SK-N-SH (cell line): ENCODE measurements at regions not wholly inside any gene's neighbourhood (a gene's known extent, or its start where the extent isn't known, plus 50 kb on each side); places are given as distances from the start of the nearest gene placed in this dataset.

ENCODE experiments used
- CTCF ChIA-PET: fragments of 300-600, 350-600 bp; formaldehyde crosslinking; extraction: SDS; loops from one replicate; lab custom pipeline; 2021; lab: Yijun Ruan, JAX
- POLR2A ChIA-PET: fragments of 350-600 bp; sonication (Branson Sonifier 250); formaldehyde crosslinking; extraction: SDS; loops from one replicate; lab custom pipeline; 2020; ENCODE audit warnings: antibody characterized with exemption, inconsistent platforms; lab: Yijun Ruan, JAX
- DNase-seq: peaks from one replicate; pipeline ENCODE4 v3.0.0; 2012
- H2AFZ ChIP-seq: fragments of 200-600 bp; sonication (generic); 2 replicates; pipeline ENCODE4 v1.8.1; 2016; ENCODE audit warnings: antibody characterized with exemption, mild to moderate bottlenecking, low read depth
- H3F3A ChIP-seq: fragments of 200-600 bp; sonication (generic); replicated peaks from 2 replicates; pipeline ENCODE3; 2016; ENCODE audit warnings: antibody characterized with exemption, mild to moderate bottlenecking; ENCODE audit not compliant: insufficient read depth
- H3K27ac ChIP-seq, 2 experiments: fragments of 200-500 bp in 1 of 2; fragments of 200-600 bp in 1 of 2; sonication (Bioruptor generic) in 1 of 2; sonication (generic), shearing (Covaris generic) in 1 of 2; 2 replicates each; pipeline versions ENCODE4 v1.5.1 to v1.6.1; 2014 to 2016; ENCODE audit warnings: low read depth in 2 of 2, inconsistent platforms in 1 of 2, low read length in 1 of 2, mild to moderate bottlenecking in 1 of 2, mixed read lengths in 1 of 2
- H3K27me3 ChIP-seq: fragments of 200-600 bp; sonication (generic), shearing (Covaris generic); 2 replicates; pipeline ENCODE4 v1.6.1; 2016; ENCODE audit warnings: mixed run types; ENCODE audit not compliant: insufficient read depth
- H3K36me3 ChIP-seq, 2 experiments: fragments of 200-500 bp in 1 of 2; fragments of 200-600 bp in 1 of 2; sonication (Bioruptor generic) in 1 of 2; sonication (generic) in 1 of 2; replicated peaks in 1 of 2; 2 replicates each; pipeline versions ENCODE3 to v1.5.1; 2014 to 2016; ENCODE audit warnings: low read length in 1 of 2, mild to moderate bottlenecking in 1 of 2; ENCODE audit not compliant: insufficient read depth in 2 of 2, control insufficient read depth in 1 of 2
- H3K4me1 ChIP-seq, 2 experiments: fragments of 200-500 bp in 1 of 2; fragments of 200-600 bp in 1 of 2; sonication (Bioruptor generic) in 1 of 2; sonication (generic), shearing (Covaris generic) in 1 of 2; 2 replicates each; pipeline versions ENCODE4 v1.5.1 to v1.6.1; 2014 to 2016; ENCODE audit warnings: low read depth in 1 of 2, low read length in 1 of 2, mixed run types in 1 of 2; ENCODE audit not compliant: insufficient read depth in 2 of 2, control insufficient read depth in 1 of 2
- H3K4me2 ChIP-seq: fragments of 200-600 bp; sonication (generic), shearing (Covaris generic); 2 replicates; pipeline ENCODE4 v1.6.1; 2017; ENCODE audit warnings: mixed run types
- H3K4me3 ChIP-seq, 2 experiments: fragments of 200-500 bp in 1 of 2; fragments of 200-600 bp in 1 of 2; sonication (Bioruptor generic) in 1 of 2; sonication (generic), shearing (Covaris generic) in 1 of 2; 2 replicates each; pipeline versions ENCODE4 v1.5.1 to v1.8.1; 2014 to 2016; ENCODE audit warnings: low read depth in 2 of 2, inconsistent platforms in 1 of 2, low read length in 1 of 2, mild to moderate bottlenecking in 1 of 2, mixed read lengths in 1 of 2, moderate library complexity in 1 of 2
- H3K79me2 ChIP-seq: fragments of 200-600 bp; sonication (generic); 2 replicates; pipeline ENCODE4 v1.8.1; 2017; ENCODE audit warnings: mild to moderate bottlenecking; ENCODE audit not compliant: insufficient read depth
- H3K9ac ChIP-seq: fragments of 200-600 bp; sonication (generic); 2 replicates; pipeline ENCODE4 v1.6.1; 2017; ENCODE audit warnings: mixed run types
- H3K9me2 ChIP-seq: fragments of 200-600 bp; sonication (generic); 2 replicates; pipeline ENCODE4 v1.6.1; 2017; ENCODE audit warnings: mixed run types
- H3K9me3 ChIP-seq: fragments of 200-600 bp; sonication (generic); 2 replicates; pipeline ENCODE4 v1.6.1; 2017; ENCODE audit warnings: mixed run types, mild to moderate bottlenecking, moderate library complexity
- H4K20me1 ChIP-seq: fragments of 200-600 bp; sonication (generic); 2 replicates; pipeline ENCODE4 v1.6.1; 2017; ENCODE audit warnings: mild to moderate bottlenecking, mixed run types; ENCODE audit not compliant: insufficient read depth
- CHD2 ChIP-seq: fragments of 150-350 bp; IDR thresholded peaks from 2 replicates; pipeline ENCODE4 v1.6.1; 2018; ENCODE audit warnings: low read length; ENCODE audit not compliant: partially characterized antibody
- EP300 ChIP-seq, 2 experiments: IDR thresholded peaks; 2 replicates each; pipeline versions ENCODE4 v1.4.0 to v1.6.1; 2012; ENCODE audit warnings: borderline replicate concordance in 1 of 2, low read depth in 1 of 2, low read length in 1 of 2
- EZH2phosphoT487 ChIP-seq: fragments of 200-600 bp; sonication (generic); IDR thresholded peaks from 2 replicates; pipeline ENCODE4 v1.6.1; 2017; ENCODE audit warnings: low read depth, mixed run types, mild to moderate bottlenecking, antibody characterized with exemption, moderate library complexity, borderline replicate concordance
- FOSL2 ChIP-seq: IDR thresholded peaks from 2 replicates; pipeline ENCODE4 v1.4.0; 2012; ENCODE audit warnings: low read depth, mild to moderate bottlenecking, moderate library complexity, borderline replicate concordance
- GABPA ChIP-seq: IDR thresholded peaks from 2 replicates; pipeline ENCODE4 v1.4.0; 2012; ENCODE audit warnings: low read depth, mild to moderate bottlenecking
- GATA2 ChIP-seq: sonication (generic); formaldehyde crosslinking; IDR thresholded peaks from 2 replicates; pipeline ENCODE4 v1.5.0; 2020; ENCODE audit warnings: mild to moderate bottlenecking, missing genetic modification reagents
- MEF2A ChIP-seq: IDR thresholded peaks from 2 replicates; pipeline ENCODE4 v1.4.0; 2012; ENCODE audit warnings: low read depth, borderline replicate concordance
- NFIC ChIP-seq: IDR thresholded peaks from 2 replicates; pipeline ENCODE4 v1.4.0; 2012; ENCODE audit warnings: borderline replicate concordance
- NRF1 ChIP-seq: IDR thresholded peaks from 2 replicates; pipeline ENCODE4 v1.6.1; 2012; ENCODE audit warnings: low read depth, mild to moderate bottlenecking, low read length
- POLR2AphosphoS5 ChIP-seq: IDR thresholded peaks from 2 replicates; pipeline ENCODE4 v1.6.1; 2012; ENCODE audit warnings: low read depth, low read length
- RAD21 ChIP-seq: IDR thresholded peaks from 2 replicates; pipeline ENCODE4 v1.6.1; 2012; ENCODE audit warnings: mild to moderate bottlenecking, low read length
- SMC3 ChIP-seq: IDR thresholded peaks from 2 replicates; pipeline ENCODE4 v1.6.1; 2012; ENCODE audit warnings: low read depth, low read length, improper control_type of control experiment
- TCF12 ChIP-seq: IDR thresholded peaks from 2 replicates; pipeline ENCODE4 v1.4.0; 2012
- YY1 ChIP-seq: IDR thresholded peaks from 2 replicates; pipeline ENCODE4 v1.4.0; 2012; ENCODE audit warnings: low read depth, mild to moderate bottlenecking
- WGBS: methylation state at CpG from one replicate; pipeline ENCODE4 v1.1.6; 2017; ENCODE audit warnings: low lambda C conversion rate; 5-methylcytosine and 5-hydroxymethylcytosine counted together
- TF ChIP-seq, protein P1 (sequence below): fragments of 150-350 bp; IDR thresholded peaks from 2 replicates; pipeline ENCODE4 v1.6.1; 2017; ENCODE audit warnings: antibody characterized with exemption, low read length, low read depth, borderline replicate concordance
- TF ChIP-seq, protein P2 (sequence below): IDR thresholded peaks from 2 replicates; pipeline ENCODE4 v1.6.1; 2012; ENCODE audit warnings: mild to moderate bottlenecking, low read depth, low read length, moderate library complexity
- TF ChIP-seq, protein P3 (sequence below): fragments of 200-600 bp; sonication (generic); IDR thresholded peaks from 2 replicates; pipeline ENCODE4 v1.6.1; 2017; ENCODE audit warnings: antibody characterized with exemption, mild to moderate bottlenecking, moderate library complexity

DNA sequence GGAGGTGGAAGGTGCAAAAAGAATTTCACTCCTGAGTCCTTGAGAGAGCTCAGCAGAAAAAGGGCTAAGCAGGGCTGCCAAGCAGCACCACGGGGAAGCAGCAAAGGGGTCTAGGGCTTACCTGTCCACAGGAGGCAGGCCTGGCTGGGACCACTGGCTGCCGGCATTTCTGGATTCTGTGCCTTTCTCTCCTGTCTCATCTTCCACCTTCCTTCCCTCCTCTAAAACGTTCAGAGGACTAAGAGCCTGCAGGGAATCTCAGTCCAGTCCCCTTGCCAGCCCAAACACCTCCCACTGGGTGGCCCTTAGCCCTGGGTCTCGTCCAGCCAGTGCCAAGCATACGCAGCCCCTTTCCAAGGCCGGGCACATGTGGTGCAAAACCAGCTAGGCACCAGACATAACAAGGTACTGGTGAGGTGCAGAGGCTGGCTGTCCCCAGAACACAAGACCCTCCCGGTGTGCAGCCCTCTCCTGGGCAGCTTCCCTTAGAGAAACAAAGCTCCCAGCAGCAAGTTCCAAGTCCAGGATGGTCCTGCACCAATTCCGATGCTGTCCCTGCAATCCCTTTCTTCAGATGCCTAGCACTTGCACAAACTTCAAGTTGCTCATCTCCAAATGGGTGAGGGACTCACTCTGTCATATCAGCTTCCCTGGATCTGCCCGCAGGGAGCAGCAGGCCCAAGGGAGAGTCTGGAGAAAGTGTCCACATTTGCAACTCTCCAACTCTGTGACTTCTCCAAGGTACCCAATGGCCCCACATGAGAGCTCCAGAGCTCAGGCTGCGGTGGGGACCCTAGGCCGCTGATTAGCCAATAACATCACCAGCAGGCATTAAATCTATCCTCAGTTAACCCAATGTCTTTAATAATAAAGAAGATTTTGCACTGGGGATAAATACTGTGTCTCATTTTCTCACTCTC, 126.3 kb downstream of the C5orf15 start:
- TF ChIP-seq POLR2AphosphoS5 (no peak), GATA2 (no peak), RAD21 (no peak), TCF12 (no peak), SMC3 (no peak), NRF1 (no peak), CHD2 (no peak), MEF2A (no peak), NFIC (no peak), EZH2phosphoT487 (no peak), EP300 (IDR thresholded peaks at IDR 0.05; ENCODE audit: borderline replicate concordance in 1 of 2, low read depth in 1 of 2, low read length in 1 of 2) (no peak), FOSL2 (no peak), YY1 (no peak), GABPA (no peak)
- TF ChIP-seq, protein P1, sequence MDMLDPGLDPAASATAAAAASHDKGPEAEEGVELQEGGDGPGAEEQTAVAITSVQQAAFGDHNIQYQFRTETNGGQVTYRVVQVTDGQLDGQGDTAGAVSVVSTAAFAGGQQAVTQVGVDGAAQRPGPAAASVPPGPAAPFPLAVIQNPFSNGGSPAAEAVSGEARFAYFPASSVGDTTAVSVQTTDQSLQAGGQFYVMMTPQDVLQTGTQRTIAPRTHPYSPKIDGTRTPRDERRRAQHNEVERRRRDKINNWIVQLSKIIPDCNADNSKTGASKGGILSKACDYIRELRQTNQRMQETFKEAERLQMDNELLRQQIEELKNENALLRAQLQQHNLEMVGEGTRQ = no peak
- TF ChIP-seq, protein P2, sequence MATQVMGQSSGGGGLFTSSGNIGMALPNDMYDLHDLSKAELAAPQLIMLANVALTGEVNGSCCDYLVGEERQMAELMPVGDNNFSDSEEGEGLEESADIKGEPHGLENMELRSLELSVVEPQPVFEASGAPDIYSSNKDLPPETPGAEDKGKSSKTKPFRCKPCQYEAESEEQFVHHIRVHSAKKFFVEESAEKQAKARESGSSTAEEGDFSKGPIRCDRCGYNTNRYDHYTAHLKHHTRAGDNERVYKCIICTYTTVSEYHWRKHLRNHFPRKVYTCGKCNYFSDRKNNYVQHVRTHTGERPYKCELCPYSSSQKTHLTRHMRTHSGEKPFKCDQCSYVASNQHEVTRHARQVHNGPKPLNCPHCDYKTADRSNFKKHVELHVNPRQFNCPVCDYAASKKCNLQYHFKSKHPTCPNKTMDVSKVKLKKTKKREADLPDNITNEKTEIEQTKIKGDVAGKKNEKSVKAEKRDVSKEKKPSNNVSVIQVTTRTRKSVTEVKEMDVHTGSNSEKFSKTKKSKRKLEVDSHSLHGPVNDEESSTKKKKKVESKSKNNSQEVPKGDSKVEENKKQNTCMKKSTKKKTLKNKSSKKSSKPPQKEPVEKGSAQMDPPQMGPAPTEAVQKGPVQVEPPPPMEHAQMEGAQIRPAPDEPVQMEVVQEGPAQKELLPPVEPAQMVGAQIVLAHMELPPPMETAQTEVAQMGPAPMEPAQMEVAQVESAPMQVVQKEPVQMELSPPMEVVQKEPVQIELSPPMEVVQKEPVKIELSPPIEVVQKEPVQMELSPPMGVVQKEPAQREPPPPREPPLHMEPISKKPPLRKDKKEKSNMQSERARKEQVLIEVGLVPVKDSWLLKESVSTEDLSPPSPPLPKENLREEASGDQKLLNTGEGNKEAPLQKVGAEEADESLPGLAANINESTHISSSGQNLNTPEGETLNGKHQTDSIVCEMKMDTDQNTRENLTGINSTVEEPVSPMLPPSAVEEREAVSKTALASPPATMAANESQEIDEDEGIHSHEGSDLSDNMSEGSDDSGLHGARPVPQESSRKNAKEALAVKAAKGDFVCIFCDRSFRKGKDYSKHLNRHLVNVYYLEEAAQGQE = no peak
- TF ChIP-seq, protein P3, sequence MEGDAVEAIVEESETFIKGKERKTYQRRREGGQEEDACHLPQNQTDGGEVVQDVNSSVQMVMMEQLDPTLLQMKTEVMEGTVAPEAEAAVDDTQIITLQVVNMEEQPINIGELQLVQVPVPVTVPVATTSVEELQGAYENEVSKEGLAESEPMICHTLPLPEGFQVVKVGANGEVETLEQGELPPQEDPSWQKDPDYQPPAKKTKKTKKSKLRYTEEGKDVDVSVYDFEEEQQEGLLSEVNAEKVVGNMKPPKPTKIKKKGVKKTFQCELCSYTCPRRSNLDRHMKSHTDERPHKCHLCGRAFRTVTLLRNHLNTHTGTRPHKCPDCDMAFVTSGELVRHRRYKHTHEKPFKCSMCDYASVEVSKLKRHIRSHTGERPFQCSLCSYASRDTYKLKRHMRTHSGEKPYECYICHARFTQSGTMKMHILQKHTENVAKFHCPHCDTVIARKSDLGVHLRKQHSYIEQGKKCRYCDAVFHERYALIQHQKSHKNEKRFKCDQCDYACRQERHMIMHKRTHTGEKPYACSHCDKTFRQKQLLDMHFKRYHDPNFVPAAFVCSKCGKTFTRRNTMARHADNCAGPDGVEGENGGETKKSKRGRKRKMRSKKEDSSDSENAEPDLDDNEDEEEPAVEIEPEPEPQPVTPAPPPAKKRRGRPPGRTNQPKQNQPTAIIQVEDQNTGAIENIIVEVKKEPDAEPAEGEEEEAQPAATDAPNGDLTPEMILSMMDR = no peak
- ChIA-PET POLR2A (no interaction called here), CTCF (interaction anchor here (0.9 to 5.4 kb wide), 4 partner anchors 21 to 129 kb away, joined by 3 to 24 read pairs (median 3); no protein-coding TSS in a partner anchor)
- Histone ChIP-seq H3K79me2 (no peaks in the 10 kb centered on the region), H3K4me1 (peaks cover 0 to 16% of the 10 kb centered on the region in 2 experiments; a peak in 1 of 4 replicates), H3K9ac (no peak overlapping the region), H3K36me3 (no peaks in the 10 kb centered on the region), H3K4me3 (no peak overlapping the region), H2AFZ (no peak overlapping the region), H4K20me1 (no peaks in the 10 kb centered on the region), H3K27ac (no peak overlapping the region), H3F3A (no peaks in the 10 kb centered on the region), H3K4me2 (no peak overlapping the region), H3K27me3 (no peaks in the 10 kb centered on the region), H3K9me2 (no peaks in the 10 kb centered on the region), H3K9me3 (no peaks in the 10 kb centered on the region)
- DNase-seq = no peak
- 48% methylated on average over 9 of the region's 11 CpGs for WGBS
